ENCODE measurements at regions not wholly inside any gene's neighbourhood (a gene's known extent, or its start where the extent isn't known, plus 50 kb on each side); places are given as distances from the start of the nearest gene placed in this dataset.

DNA sequence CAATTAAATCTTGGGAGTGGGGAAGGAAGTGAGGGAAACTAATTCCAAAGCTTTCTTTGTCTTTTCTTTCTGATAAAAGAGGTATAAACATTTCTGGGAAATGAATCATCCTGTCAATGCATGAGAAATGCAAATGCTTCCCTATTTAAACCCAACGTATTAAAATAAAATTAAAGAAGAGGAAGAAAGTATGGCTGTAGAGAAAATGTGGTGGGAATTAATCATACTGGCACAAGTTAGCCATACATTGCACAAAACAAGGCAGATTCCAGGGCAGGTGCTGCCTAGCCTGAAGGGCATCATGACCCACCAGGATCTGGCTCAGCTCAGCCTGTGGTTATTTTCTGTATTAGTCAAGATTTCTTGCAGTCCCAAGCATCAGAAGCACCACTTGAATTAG lies 338.0 kb downstream of the NYAP2 start (continued):
- TF ChIP-seq, protein P1, sequence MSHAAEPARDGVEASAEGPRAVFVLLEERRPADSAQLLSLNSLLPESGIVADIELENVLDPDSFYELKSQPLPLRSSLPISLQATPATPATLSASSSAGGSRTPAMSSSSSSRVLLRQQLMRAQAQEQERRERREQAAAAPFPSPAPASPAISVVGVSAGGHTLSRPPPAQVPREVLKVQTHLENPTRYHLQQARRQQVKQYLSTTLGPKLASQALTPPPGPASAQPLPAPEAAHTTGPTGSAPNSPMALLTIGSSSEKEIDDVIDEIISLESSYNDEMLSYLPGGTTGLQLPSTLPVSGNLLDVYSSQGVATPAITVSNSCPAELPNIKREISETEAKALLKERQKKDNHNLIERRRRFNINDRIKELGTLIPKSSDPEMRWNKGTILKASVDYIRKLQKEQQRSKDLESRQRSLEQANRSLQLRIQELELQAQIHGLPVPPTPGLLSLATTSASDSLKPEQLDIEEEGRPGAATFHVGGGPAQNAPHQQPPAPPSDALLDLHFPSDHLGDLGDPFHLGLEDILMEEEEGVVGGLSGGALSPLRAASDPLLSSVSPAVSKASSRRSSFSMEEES (CRISPR knock-in tag; IDR thresholded peaks at IDR 0.05), result no peak
- TF ChIP-seq ZFP82 (CRISPR knock-in tag; IDR thresholded peaks at IDR 0.05; ENCODE audit: borderline replicate concordance) (no peak), ESRRA (CRISPR knock-in tag; IDR thresholded peaks at IDR 0.05; ENCODE audit: low read depth) (no peak), TCF7L2 (IDR thresholded peaks at IDR 0.05; ENCODE audit: low read depth, low read length) (no peak)

DNA sequence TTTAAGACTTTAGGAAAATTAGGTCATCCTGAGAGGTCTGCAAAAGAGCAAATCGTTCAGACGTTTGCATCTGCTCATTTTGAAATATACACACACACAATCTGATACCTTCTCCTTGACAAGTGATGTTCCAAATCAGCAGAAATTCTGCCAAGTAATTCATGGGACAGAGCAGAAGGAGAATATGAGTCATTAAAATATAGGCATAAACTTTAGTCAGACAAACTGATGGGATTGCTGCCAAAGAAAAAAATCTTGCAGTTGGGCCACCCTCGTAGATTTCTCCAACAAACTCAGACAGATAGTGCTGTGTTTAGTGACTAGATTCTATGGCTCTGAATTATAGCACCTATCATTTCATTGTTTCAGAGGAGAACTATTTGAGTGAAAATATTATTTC lies 336.3 kb downstream of the NYAP2 start:
- H3K4me1 ChIP-seq (ENCODE audit: insufficient read depth, low read length), result no peaks in the 10 kb centered on the region
- CTCF ChIA-PET (ENCODE audit: low intra/inter-chr PET ratio, low total read pairs), result no interaction called here
- no peak for TF ChIP-seq MYC (CRISPR knock-in tag; IDR thresholded peaks at IDR 0.05; ENCODE audit: borderline replicate concordance)
- no peak for TF ChIP-seq FOXO1 (CRISPR knock-in tag; IDR thresholded peaks at IDR 0.05)
- TF ChIP-seq ZNF746 (CRISPR knock-in tag; IDR thresholded peaks at IDR 0.05), result no peak
- no peak for TF ChIP-seq ZNF207 (IDR thresholded peaks at IDR 0.05; ENCODE audit: borderline replicate concordance)
- TF ChIP-seq SALL1 (CRISPR knock-in tag; IDR thresholded peaks at IDR 0.05), result no peak
- TF ChIP-seq HNRNPL (IDR thresholded peaks at IDR 0.05; ENCODE audit: low read depth, low read length), result no peak
- TF ChIP-seq ZNF570 (CRISPR knock-in tag; IDR thresholded peaks at IDR 0.05; ENCODE audit: borderline replicate concordance), result no peak
- TF ChIP-seq ZNF713 (CRISPR knock-in tag; IDR thresholded peaks at IDR 0.05), result no peak
- TF ChIP-seq ZNF878 (CRISPR knock-in tag; IDR thresholded peaks at IDR 0.05), result no peak
- TF ChIP-seq, protein P2, sequence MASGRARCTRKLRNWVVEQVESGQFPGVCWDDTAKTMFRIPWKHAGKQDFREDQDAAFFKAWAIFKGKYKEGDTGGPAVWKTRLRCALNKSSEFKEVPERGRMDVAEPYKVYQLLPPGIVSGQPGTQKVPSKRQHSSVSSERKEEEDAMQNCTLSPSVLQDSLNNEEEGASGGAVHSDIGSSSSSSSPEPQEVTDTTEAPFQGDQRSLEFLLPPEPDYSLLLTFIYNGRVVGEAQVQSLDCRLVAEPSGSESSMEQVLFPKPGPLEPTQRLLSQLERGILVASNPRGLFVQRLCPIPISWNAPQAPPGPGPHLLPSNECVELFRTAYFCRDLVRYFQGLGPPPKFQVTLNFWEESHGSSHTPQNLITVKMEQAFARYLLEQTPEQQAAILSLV (CRISPR knock-in tag; IDR thresholded peaks at IDR 0.05; ENCODE audit: borderline replicate concordance), result no peak
- no peak for TF ChIP-seq ZNF850 (CRISPR knock-in tag; conservative IDR thresholded peaks at IDR 0.05)
- TF ChIP-seq SKI (IDR thresholded peaks at IDR 0.05; ENCODE audit: partially characterized antibody), result no peak
- no peak for TF ChIP-seq SP4 (CRISPR knock-in tag; IDR thresholded peaks at IDR 0.05)
- TF ChIP-seq NKX3-1 (CRISPR knock-in tag; IDR thresholded peaks at IDR 0.05), result no peak
- TF ChIP-seq MXI1 (IDR thresholded peaks at IDR 0.05; ENCODE audit: borderline replicate concordance, low read depth, low read length), result no peak
- TF ChIP-seq, protein P3, sequence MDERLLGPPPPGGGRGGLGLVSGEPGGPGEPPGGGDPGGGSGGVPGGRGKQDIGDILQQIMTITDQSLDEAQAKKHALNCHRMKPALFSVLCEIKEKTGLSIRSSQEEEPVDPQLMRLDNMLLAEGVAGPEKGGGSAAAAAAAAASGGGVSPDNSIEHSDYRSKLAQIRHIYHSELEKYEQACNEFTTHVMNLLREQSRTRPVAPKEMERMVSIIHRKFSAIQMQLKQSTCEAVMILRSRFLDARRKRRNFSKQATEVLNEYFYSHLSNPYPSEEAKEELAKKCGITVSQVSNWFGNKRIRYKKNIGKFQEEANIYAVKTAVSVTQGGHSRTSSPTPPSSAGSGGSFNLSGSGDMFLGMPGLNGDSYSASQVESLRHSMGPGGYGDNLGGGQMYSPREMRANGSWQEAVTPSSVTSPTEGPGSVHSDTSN (CRISPR knock-in tag; IDR thresholded peaks at IDR 0.05), result no peak
- no peak for TF ChIP-seq ZNF12 (CRISPR knock-in tag; IDR thresholded peaks at IDR 0.05)
- TF ChIP-seq ZNF674 (CRISPR knock-in tag; IDR thresholded peaks at IDR 0.05; ENCODE audit: low read depth), result no peak
- no peak for TF ChIP-seq ZNF841 (CRISPR knock-in tag; IDR thresholded peaks at IDR 0.05; ENCODE audit: borderline replicate concordance)
- WGBS (ENCODE audit: low lambda C conversion rate), result 1% methylated on average over 3 of the region's 3 CpGs
- POLR2A ChIA-PET, result no interaction called here
- H3K4me2 ChIP-seq (ENCODE audit: low read depth, low read length), result no peak overlapping the region
- ATAC-seq (no peak), DNase-seq (ENCODE audit: low spot score) (no peak), FAIRE-seq (no peak)
- BruUV-seq (replicated peaks), result no TSS peak
- no peak overlapping the region for H3K9ac ChIP-seq (ENCODE audit: insufficient read depth, low read depth, low read length)
- H3K36me3 ChIP-seq (replicated peaks in 1 of 2; ENCODE audit: control insufficient read depth in 1 of 2, insufficient read depth in 2 of 2, low read length in 2 of 2), result no peaks in the 10 kb centered on the region
- 0 out of 5 replicates have a peak, but pooled peaks cover 0 to 3% of the 10 kb centered on the region in 2 experiments for H3K27me3 ChIP-seq (ENCODE audit: control insufficient read depth in 1 of 2, insufficient read depth in 2 of 2, low read length in 2 of 2)
- H3K9me3 ChIP-seq (ENCODE audit: low read length), result no peaks in the 10 kb centered on the region
- H2AFZ ChIP-seq (ENCODE audit: low read length), result no peak overlapping the region
- H4K20me1 ChIP-seq (ENCODE audit: insufficient read depth, low read length), result no peaks in the 10 kb centered on the region
- in situ Hi-C loops (cut with HindIII; ENCODE audit: extremely low pct_ligation_motif_present, low pct_unique_long_range_greater_than_20kb), result no loop called here
- H3K79me2 ChIP-seq (ENCODE audit: insufficient read depth, low read length), result no peaks in the 10 kb centered on the region
- intact Hi-C loops (cut with micrococcal nuclease; ENCODE audit: unreplicated experiment), result no loop called here
- no peak overlapping the region for H3K4me3 ChIP-seq (replicated peaks in 1 of 3; ENCODE audit: insufficient read depth in 1 of 3, low read depth in 2 of 3, low read length in 3 of 3)
- H3K27ac ChIP-seq (ENCODE audit: extremely low read length, insufficient read depth, low read length), result no peak overlapping the region
